Mesenchymal stem cell (in vitro differentiated cells and primary cell): ENCODE measurements at regions not wholly inside any gene's neighbourhood (a gene's known extent, or its start where the extent isn't known, plus 50 kb on each side); places are given as distances from the start of the nearest gene placed in this dataset.

Source experiments
- DNase-seq: peaks from one replicate; pipeline ENCODE4 v3.0.0-alpha.2; 2013
- H2AFZ ChIP-seq: one replicate; pipeline ENCODE4 v1.6.1; 2013; ENCODE audit warnings: low read depth, mild to moderate bottlenecking, control low read depth, inconsistent platforms, low read length, moderate library complexity
- H2AK5ac ChIP-seq: 2 replicates; pipeline ENCODE4 v1.6.1; 2013; ENCODE audit warnings: low read length, moderate library complexity, mild to moderate bottlenecking, inconsistent platforms; ENCODE audit not compliant: severe bottlenecking
- H2BK120ac ChIP-seq: one replicate; pipeline ENCODE4 v1.6.1; 2013; ENCODE audit warnings: low read depth, mild to moderate bottlenecking, inconsistent platforms, low read length, moderate library complexity
- H2BK12ac ChIP-seq, 2 experiments: one replicate each; pipeline ENCODE4 v1.6.1; 2013; ENCODE audit warnings: inconsistent platforms in 2 of 2, low read length in 2 of 2, mild to moderate bottlenecking in 2 of 2, moderate library complexity in 2 of 2, control low read depth in 1 of 2
- H2BK15ac ChIP-seq: one replicate; pipeline ENCODE4 v1.6.1; 2013; ENCODE audit warnings: mild to moderate bottlenecking, low read depth, inconsistent platforms; ENCODE audit not compliant: poor library complexity, severe bottlenecking
- H2BK5ac ChIP-seq: 2 replicates; pipeline ENCODE4 v1.6.1; 2013; ENCODE audit warnings: low read depth, mild to moderate bottlenecking, low read length, control low read depth, inconsistent platforms; ENCODE audit not compliant: poor library complexity, severe bottlenecking
- H3K14ac ChIP-seq, 2 experiments: one replicate each; pipeline ENCODE4 v1.6.1; 2013; ENCODE audit warnings: inconsistent platforms in 2 of 2, low read length in 2 of 2, control low read depth in 1 of 2, mild to moderate bottlenecking in 1 of 2, moderate library complexity in 1 of 2
- H3K18ac ChIP-seq, 2 experiments: one replicate each; pipeline ENCODE4 v1.6.1; 2013; ENCODE audit warnings: inconsistent platforms in 2 of 2, low read length in 2 of 2, control low read depth in 1 of 2, low read depth in 1 of 2, mild to moderate bottlenecking in 1 of 2
- H3K23ac ChIP-seq, 2 experiments: one replicate each; pipeline ENCODE4 v1.6.1; 2013; ENCODE audit warnings: inconsistent platforms in 2 of 2, low read length in 2 of 2, mild to moderate bottlenecking in 2 of 2, moderate library complexity in 2 of 2, control low read depth in 1 of 2
- H3K27ac ChIP-seq: 2 replicates; pipeline ENCODE4 v1.5.1; 2013; ENCODE audit warnings: mild to moderate bottlenecking, moderate library complexity, low read length, control low read depth, inconsistent platforms; ENCODE audit not compliant: poor library complexity, severe bottlenecking
- H3K27me3 ChIP-seq, 2 experiments: 2 replicates each; pipeline versions ENCODE4 v1.6.1 to v1.7.0; 2013; ENCODE audit warnings: low read length in 2 of 2, mild to moderate bottlenecking in 2 of 2, moderate library complexity in 2 of 2, control low read depth in 1 of 2, inconsistent platforms in 1 of 2; ENCODE audit not compliant: control insufficient read depth in 1 of 2, insufficient read depth in 1 of 2
- H3K36me3 ChIP-seq, 2 experiments: 2 replicates each; pipeline versions ENCODE4 v1.6.1 to v1.7.0; 2013; ENCODE audit warnings: low read length in 2 of 2, control low read depth in 1 of 2, inconsistent platforms in 1 of 2, low read depth in 1 of 2, mild to moderate bottlenecking in 1 of 2; ENCODE audit not compliant: insufficient read depth in 2 of 2, control insufficient read depth in 1 of 2
- H3K4ac ChIP-seq, 2 experiments: one replicate each; pipeline ENCODE4 v1.6.1; 2013; ENCODE audit warnings: inconsistent platforms in 2 of 2, low read length in 2 of 2, mild to moderate bottlenecking in 2 of 2, moderate library complexity in 2 of 2, control low read depth in 1 of 2, low read depth in 1 of 2
- H3K4me1 ChIP-seq: 2 replicates; pipeline ENCODE4 v1.6.1; 2013; ENCODE audit warnings: low read depth, low read length, control low read depth; ENCODE audit not compliant: control insufficient read depth, insufficient read depth
- H3K4me2 ChIP-seq: 2 replicates; pipeline ENCODE4 v1.6.1; 2013; ENCODE audit warnings: low read length, mild to moderate bottlenecking, inconsistent platforms; ENCODE audit not compliant: poor library complexity, severe bottlenecking
- H3K4me3 ChIP-seq, 2 experiments: 2 replicates each; pipeline versions ENCODE4 v1.5.1 to v1.7.0; 2013; ENCODE audit warnings: low read length in 2 of 2, mild to moderate bottlenecking in 2 of 2, control low read depth in 1 of 2, low read depth in 1 of 2; ENCODE audit not compliant: insufficient read depth in 1 of 2
- H3K79me1 ChIP-seq: replicated peaks from 2 replicates; pipeline ENCODE4 v1.6.1; 2013; ENCODE audit warnings: mild to moderate bottlenecking, control low read depth, low read length, inconsistent platforms; ENCODE audit not compliant: poor library complexity, severe bottlenecking
- H3K9ac ChIP-seq: 2 replicates; pipeline ENCODE4 v1.7.0; 2013; ENCODE audit warnings: mild to moderate bottlenecking, low read length, moderate library complexity
- H3K9me3 ChIP-seq: 2 replicates; pipeline ENCODE4 v1.7.0; 2013; ENCODE audit warnings: mild to moderate bottlenecking, low read length; ENCODE audit not compliant: control insufficient read depth
- H4K8ac ChIP-seq: one replicate; pipeline ENCODE4 v1.6.1; 2013; ENCODE audit warnings: inconsistent platforms, mild to moderate bottlenecking, low read length, moderate library complexity
- H4K91ac ChIP-seq: one replicate; pipeline ENCODE4 v1.6.1; 2013; ENCODE audit warnings: mild to moderate bottlenecking, low read length, inconsistent platforms
- WGBS: methylation state at CpG from one replicate; pipeline ENCODE4 v1.1.7; 2013; ENCODE audit warnings: mixed read lengths; 5-methylcytosine and 5-hydroxymethylcytosine counted together

DNA sequence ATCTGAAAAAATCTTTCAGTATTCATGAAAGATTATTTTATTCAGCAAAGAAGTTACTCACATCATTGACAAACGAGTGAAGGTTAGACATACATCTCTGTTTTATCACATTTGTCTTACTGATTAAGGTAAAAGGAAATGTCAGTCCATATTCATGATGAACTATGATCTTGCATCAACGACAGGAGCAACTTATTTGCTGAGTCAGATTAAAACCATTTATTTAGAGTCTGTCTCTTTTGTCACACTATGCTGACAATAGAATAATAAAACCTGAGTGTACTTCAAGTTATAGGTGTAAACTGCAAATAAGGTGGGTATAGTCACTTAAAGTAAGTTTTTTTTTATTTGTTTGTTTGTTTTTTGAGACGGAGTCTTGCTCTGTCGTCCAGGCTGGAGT is 216.5 kb upstream of the SEMA3C start:
- Histone ChIP-seq H3K79me1 (no peaks in the 10 kb centered on the region), H3K4me2 (no peak overlapping the region), H3K4ac (no peak overlapping the region), H3K4me3 (no peak overlapping the region), H2AK5ac (no peak overlapping the region), H2BK120ac (no peak overlapping the region), H3K4me1 (no peaks in the 10 kb centered on the region), H3K14ac (no peak overlapping the region), H3K9ac (no peak overlapping the region), H4K91ac (no peak overlapping the region), H2BK12ac (no peak overlapping the region), H3K27ac (no peak overlapping the region), H2BK15ac (no peak overlapping the region), H3K36me3 (no peaks in the 10 kb centered on the region), H3K9me3 (no peaks in the 10 kb centered on the region), H2AFZ (no peak overlapping the region), H2BK5ac (no peak overlapping the region), H4K8ac (no peak overlapping the region), H3K27me3 (no peaks in the 10 kb centered on the region), H3K23ac (no peak overlapping the region), H3K18ac (no peak overlapping the region)
- WGBS = 87% methylated on average over 3 of the region's 4 CpGs
- no peak for DNase-seq

DNA sequence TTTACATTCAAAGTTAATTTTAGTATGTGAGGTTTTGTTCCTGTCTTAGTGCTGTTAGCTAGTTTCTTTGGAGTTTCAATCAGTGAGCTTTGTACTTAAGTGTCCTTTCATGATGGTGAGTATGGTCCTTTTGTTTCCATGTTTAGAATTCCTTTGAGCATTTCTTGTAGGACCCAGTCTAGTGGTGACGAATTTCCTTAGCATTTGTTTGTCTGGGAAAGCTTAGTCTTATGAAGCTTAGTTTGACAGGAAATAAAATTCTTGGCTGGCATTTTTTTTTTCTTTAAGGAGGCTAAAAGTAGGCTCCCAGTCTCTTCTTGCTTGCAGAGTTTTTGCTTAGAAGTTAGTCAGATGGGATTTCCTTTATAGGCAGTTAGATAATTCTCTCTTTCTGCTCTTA is 209.2 kb upstream of the SEMA3C start:
- no peak overlapping the region for H2BK5ac ChIP-seq

GRCh38 chr7:81120803-81121202 is 202.0 kb upstream of the SEMA3C start:
- no peak overlapping the region for H3K14ac ChIP-seq
- no peak overlapping the region for H2AFZ ChIP-seq
- H3K18ac ChIP-seq = no peak overlapping the region
- no peak overlapping the region for H2BK15ac ChIP-seq
- 78% methylated on average over 4 of the region's 4 CpGs for WGBS
- H2AK5ac ChIP-seq = no peak overlapping the region
- H3K36me3 ChIP-seq = no peaks in the 10 kb centered on the region
- no peak overlapping the region for H3K4ac ChIP-seq
- no peaks in the 10 kb centered on the region for H3K27me3 ChIP-seq
- no peak for DNase-seq
- no peak overlapping the region for H3K4me3 ChIP-seq
- H3K23ac ChIP-seq = no peak overlapping the region
- no peak overlapping the region for H2BK5ac ChIP-seq
- no peak overlapping the region for H3K9ac ChIP-seq
- no peak overlapping the region for H3K4me2 ChIP-seq
- H3K9me3 ChIP-seq = no peaks in the 10 kb centered on the region
- H3K79me1 ChIP-seq = no peaks in the 10 kb centered on the region
- no peak overlapping the region for H4K91ac ChIP-seq
- H3K4me1 ChIP-seq = no peaks in the 10 kb centered on the region
- no peak overlapping the region for H4K8ac ChIP-seq
- H2BK12ac ChIP-seq = no peak overlapping the region
- H2BK120ac ChIP-seq = no peak overlapping the region
- H3K27ac ChIP-seq = no peak overlapping the region

More for the DNA sequence above, 209.2 kb upstream of the SEMA3C start:
- no peak overlapping the region for H2BK12ac ChIP-seq
- H3K4me2 ChIP-seq = no peak overlapping the region
- no peak overlapping the region for H4K8ac ChIP-seq
- peaks cover 25% of the 10 kb centered on the region for H3K9me3 ChIP-seq
- H3K36me3 ChIP-seq = no peaks in the 10 kb centered on the region
- H2BK15ac ChIP-seq = no peak overlapping the region
- no peaks in the 10 kb centered on the region for H3K4me1 ChIP-seq
- no peak overlapping the region for H3K18ac ChIP-seq
- no peak overlapping the region for H3K4me3 ChIP-seq
- H3K27ac ChIP-seq = no peak overlapping the region
- H2AFZ ChIP-seq = no peak overlapping the region
- no peak overlapping the region for H3K23ac ChIP-seq
- H3K14ac ChIP-seq = no peak overlapping the region
- no peaks in the 10 kb centered on the region for H3K27me3 ChIP-seq
- peak; percentile 28 for DNase-seq
- no peak overlapping the region for H2BK120ac ChIP-seq
- no peak overlapping the region for H2AK5ac ChIP-seq
- H3K9ac ChIP-seq = no peak overlapping the region
- no peak overlapping the region for H3K4ac ChIP-seq
- no peaks in the 10 kb centered on the region for H3K79me1 ChIP-seq
- H4K91ac ChIP-seq = no peak overlapping the region
- 61% methylated on average over 1 of the region's 1 CpG for WGBS

GRCh38 chr7:81120111-81120510 is 201.3 kb upstream of the SEMA3C start:
- Histone ChIP-seq H2BK15ac (no peak overlapping the region), H4K8ac (no peak overlapping the region), H3K79me1 (no peaks in the 10 kb centered on the region), H3K27me3 (no peaks in the 10 kb centered on the region), H3K4me1 (no peaks in the 10 kb centered on the region), H3K9ac (no peak overlapping the region), H3K14ac (no peak overlapping the region), H3K4me3 (no peak overlapping the region), H2AK5ac (no peak overlapping the region), H3K4me2 (no peak overlapping the region), H3K27ac (no peak overlapping the region), H2BK12ac (no peak overlapping the region), H3K23ac (no peak overlapping the region), H4K91ac (no peak overlapping the region), H2BK120ac (no peak overlapping the region), H3K36me3 (no peaks in the 10 kb centered on the region), H3K18ac (no peak overlapping the region), H3K4ac (no peak overlapping the region), H3K9me3 (no peaks in the 10 kb centered on the region), H2AFZ (no peak overlapping the region), H2BK5ac (no peak overlapping the region)
- no peak for DNase-seq
- WGBS = 81% methylated on average over 3 of the region's 4 CpGs
